Heart left ventricle (tissue), 16 donors: ENCODE measurements at regions not wholly inside any gene's neighbourhood (a gene's known extent, or its start where the extent isn't known, plus 50 kb on each side); places are given as distances from the start of the nearest gene placed in this dataset.

Experiments
- ATAC-seq, 4 donors: fragments of 200-7000 bp; cut with Tn5 transposase; one replicate each; pipeline ENCODE4 v1.9.1; 2020 to 2022; ENCODE audit warnings: moderate library complexity in 4 of 4, mild to moderate bottlenecking in 3 of 4, moderate number of reproducible peaks in 1 of 4
- DNase-seq, 5 donors: peaks; one replicate each; pipeline ENCODE4 v3.0.0-alpha.2; 2020
- H3K27ac ChIP-seq, 12 donors: fragments of 200-600 bp; sonication (generic) in 4 of 12; one replicate each; pipeline versions ENCODE4 v1.5.0 to v1.8.0; 2016 to 2022; ENCODE audit warnings: mild to moderate bottlenecking in 2 of 12
- H3K27me3 ChIP-seq, 9 donors: fragments of 200-600 bp; sonication (generic) in 2 of 9; one replicate each; pipeline versions ENCODE4 v1.5.1 to v1.8.0; 2016 to 2022; ENCODE audit warnings: mild to moderate bottlenecking in 3 of 9
- H3K36me3 ChIP-seq, 9 donors: fragments of 200-600 bp; sonication (generic) in 2 of 9; one replicate each; pipeline versions ENCODE4 v1.5.0 to v1.8.0; 2018 to 2022; ENCODE audit warnings: mild to moderate bottlenecking in 2 of 9
- H3K4me1 ChIP-seq, 12 donors: fragments of 200-600 bp; sonication (generic) in 4 of 12; one replicate each; pipeline versions ENCODE4 v1.5.0 to v1.8.0; 2016 to 2022; ENCODE audit warnings: mild to moderate bottlenecking in 3 of 12
- H3K4me3 ChIP-seq, 12 donors: fragments of 200-600 bp; sonication (generic) in 4 of 12; one replicate each; pipeline versions ENCODE4 v1.5.0 to v1.8.0; 2017 to 2022; ENCODE audit warnings: mild to moderate bottlenecking in 9 of 12, moderate library complexity in 4 of 12
- H3K9me3 ChIP-seq, 12 donors: fragments of 200-600 bp; sonication (generic) in 4 of 12; one replicate each; pipeline versions ENCODE4 v1.5.0 to v1.8.0; 2016 to 2022; ENCODE audit warnings: mild to moderate bottlenecking in 1 of 12
- POLR2A ChIP-seq, 2 donors: fragments of 450-650 bp; IDR thresholded peaks; one replicate each; pipeline ENCODE4 v1.6.1; 2017; ENCODE audit warnings: antibody characterized with exemption in 2 of 2, mild to moderate bottlenecking in 2 of 2, moderate library complexity in 2 of 2
- WGBS, 4 donors: extraction: QIAGEN DNeasy Blood & Tissue Kit in 2 of 4; methylation state at CpG; one replicate each; pipeline versions ENCODE4 v1.1.5 to v1.1.7; 2013 to 2018; 5-methylcytosine and 5-hydroxymethylcytosine counted together
- intact Hi-C, 10 donors: fragments of 100-400 bp; cut with DNase I; formaldehyde crosslinking; loops; one replicate each; pipeline versions ENCODE4 v1.11.1 to v1.14.2; 2022
- TF ChIP-seq, protein P1 (sequence below), 12 donors: fragments of 200-600 bp; sonication (generic) in 4 of 12; IDR thresholded peaks; one replicate each; pipeline versions ENCODE4 v1.5.0 to v1.8.0; 2018 to 2022; ENCODE audit warnings: antibody characterized with exemption in 12 of 12, mild to moderate bottlenecking in 5 of 12
- donor health status: ischemic (EF 13 %, LVEDD 7.1; RV severe dilation, severe dysfunction).
- donor health status: healthy with polysubstance abuse.
- donor health status: DM: no; HTN: yes; CAD: no.
- donor health status: DM: no; HTN: no; CAD: no.
- donor health status: ischemic (EF 25% LVEDD 6.9; RV normal size, moderate dysfunction).
- donor health status: ischemic (EF 25% LVEDD 5.7; RV mildly dilated, moderate dysfunction).
- donor health status: healthy.
- donor health status: DM: yes; HTN: yes; CAD: no.
- donor health status: ischemic (EF 35%, LVEDD 5.7; RV mildly dilated, moderate dysfunction).
- donor health status: nonischemic (EF 11% LVEDD 7.7; RV severe dilation, severe dysfunction).
- donor health status: DM: yes; HTN: yes; CAD: no.
- donor health status: PGD.
- donor health status: ischemic (EF 29% LVEDD 5.4; RV normal size, mild dysfunction).
- donor health status: nonischemic (EF 23%, LVEDD 6.1; RV moderate dilation, normal function).

DNA sequence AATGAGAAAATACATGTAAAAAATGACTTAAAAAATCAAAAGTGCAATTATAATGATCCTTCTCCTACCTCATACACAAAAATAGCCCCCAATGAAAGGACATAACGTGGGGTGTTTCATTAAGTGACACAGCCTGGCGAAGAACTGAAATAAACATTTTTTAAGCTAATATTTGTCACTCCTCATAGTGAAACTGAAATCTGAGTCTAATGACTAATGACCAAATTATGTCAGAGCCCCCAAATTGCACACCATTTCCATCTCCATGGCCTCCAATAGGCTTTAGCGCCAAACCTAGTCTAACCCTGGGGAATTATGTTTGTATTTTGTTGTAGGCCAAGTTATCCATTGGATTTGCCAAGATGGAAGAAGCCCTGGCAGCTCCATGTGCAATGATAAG, 119.1 kb downstream of the WT1 start:
- Histone ChIP-seq H3K4me3 (no peak overlapping the region), H3K9me3 (no peaks in the 10 kb centered on the region), H3K27me3 (peaks cover 0 to 16% (median 0%) of the 10 kb centered on the region in 9 donors), H3K36me3 (no peaks in the 10 kb centered on the region), H3K4me1 (peaks cover 0 to 3% (median 0%) of the 10 kb centered on the region in 12 donors), H3K27ac (no peak overlapping the region)
- intact Hi-C loops = no loop called here
- TF ChIP-seq, protein P1, sequence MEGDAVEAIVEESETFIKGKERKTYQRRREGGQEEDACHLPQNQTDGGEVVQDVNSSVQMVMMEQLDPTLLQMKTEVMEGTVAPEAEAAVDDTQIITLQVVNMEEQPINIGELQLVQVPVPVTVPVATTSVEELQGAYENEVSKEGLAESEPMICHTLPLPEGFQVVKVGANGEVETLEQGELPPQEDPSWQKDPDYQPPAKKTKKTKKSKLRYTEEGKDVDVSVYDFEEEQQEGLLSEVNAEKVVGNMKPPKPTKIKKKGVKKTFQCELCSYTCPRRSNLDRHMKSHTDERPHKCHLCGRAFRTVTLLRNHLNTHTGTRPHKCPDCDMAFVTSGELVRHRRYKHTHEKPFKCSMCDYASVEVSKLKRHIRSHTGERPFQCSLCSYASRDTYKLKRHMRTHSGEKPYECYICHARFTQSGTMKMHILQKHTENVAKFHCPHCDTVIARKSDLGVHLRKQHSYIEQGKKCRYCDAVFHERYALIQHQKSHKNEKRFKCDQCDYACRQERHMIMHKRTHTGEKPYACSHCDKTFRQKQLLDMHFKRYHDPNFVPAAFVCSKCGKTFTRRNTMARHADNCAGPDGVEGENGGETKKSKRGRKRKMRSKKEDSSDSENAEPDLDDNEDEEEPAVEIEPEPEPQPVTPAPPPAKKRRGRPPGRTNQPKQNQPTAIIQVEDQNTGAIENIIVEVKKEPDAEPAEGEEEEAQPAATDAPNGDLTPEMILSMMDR (IDR thresholded peaks at IDR 0.05) = no peak
- TF ChIP-seq POLR2A (IDR thresholded peaks at IDR 0.05) = no peak
- DNase-seq = no peak
- 87 to 96% (median 94%) methylated on average over 3 of the region's 3 CpGs for WGBS, 4 donors
- ATAC-seq = no peak

- intact Hi-C loops = no loop called here
- H3K27ac ChIP-seq = no peak overlapping the region
- ATAC-seq (no peak), DNase-seq (no peak)
- H3K27me3 ChIP-seq = peaks cover 0 to 18% (median 2%) of the 10 kb centered on the region in 9 donors
- no peaks in the 10 kb centered on the region for H3K9me3 ChIP-seq
- no peaks in the 10 kb centered on the region for H3K36me3 ChIP-seq
- H3K4me3 ChIP-seq = no peak overlapping the region
- 80 to 86% (median 83%) methylated on average over 4 of the region's 4 CpGs for WGBS, 4 donors
- peaks cover 0 to 3% (median 0%) of the 10 kb centered on the region in 12 donors for H3K4me1 ChIP-seq
- no peak for TF ChIP-seq POLR2A (IDR thresholded peaks at IDR 0.05)
- TF ChIP-seq, protein P1 (IDR thresholded peaks at IDR 0.05) = no peak
Measured at GRCh38 chr11:32316858-32317642, 118.3 kb downstream of the WT1 start.

DNA sequence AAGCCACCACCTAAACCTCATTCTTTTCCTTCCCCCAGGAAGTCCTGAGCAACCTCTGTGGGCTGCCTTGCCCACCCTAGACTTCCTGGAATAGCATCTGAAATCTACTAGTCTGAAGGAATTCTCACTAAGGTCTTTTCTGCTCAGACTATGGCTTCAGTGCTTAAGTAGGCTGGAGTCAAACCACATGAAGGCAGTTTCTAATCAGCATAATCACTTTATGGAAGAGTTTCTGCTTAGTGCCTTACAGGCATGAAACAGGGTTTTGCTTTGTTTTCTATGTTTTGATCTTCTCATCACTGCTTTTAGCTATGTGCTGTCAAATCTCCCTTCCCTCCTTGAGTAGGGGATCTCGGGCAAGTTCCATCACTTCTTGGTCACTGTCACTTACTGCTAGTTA, 117.7 kb downstream of the WT1 start:
- intact Hi-C loops = no loop called here
- Histone ChIP-seq H3K4me3 (no peak overlapping the region), H3K27me3 (peaks cover 0 to 24% (median 2%) of the 10 kb centered on the region in 9 donors), H3K9me3 (no peaks in the 10 kb centered on the region), H3K4me1 (peaks cover 0 to under 1% (median 0%) of the 10 kb centered on the region in 12 donors), H3K27ac (no peak overlapping the region), H3K36me3 (no peaks in the 10 kb centered on the region)
- TF ChIP-seq, protein P1 (IDR thresholded peaks at IDR 0.05) = no peak
- ATAC-seq = no peak
- 85 to 96% (median 94%) methylated on average over 1 of the region's 1 CpG for WGBS, 4 donors
- no peak for DNase-seq

DNA sequence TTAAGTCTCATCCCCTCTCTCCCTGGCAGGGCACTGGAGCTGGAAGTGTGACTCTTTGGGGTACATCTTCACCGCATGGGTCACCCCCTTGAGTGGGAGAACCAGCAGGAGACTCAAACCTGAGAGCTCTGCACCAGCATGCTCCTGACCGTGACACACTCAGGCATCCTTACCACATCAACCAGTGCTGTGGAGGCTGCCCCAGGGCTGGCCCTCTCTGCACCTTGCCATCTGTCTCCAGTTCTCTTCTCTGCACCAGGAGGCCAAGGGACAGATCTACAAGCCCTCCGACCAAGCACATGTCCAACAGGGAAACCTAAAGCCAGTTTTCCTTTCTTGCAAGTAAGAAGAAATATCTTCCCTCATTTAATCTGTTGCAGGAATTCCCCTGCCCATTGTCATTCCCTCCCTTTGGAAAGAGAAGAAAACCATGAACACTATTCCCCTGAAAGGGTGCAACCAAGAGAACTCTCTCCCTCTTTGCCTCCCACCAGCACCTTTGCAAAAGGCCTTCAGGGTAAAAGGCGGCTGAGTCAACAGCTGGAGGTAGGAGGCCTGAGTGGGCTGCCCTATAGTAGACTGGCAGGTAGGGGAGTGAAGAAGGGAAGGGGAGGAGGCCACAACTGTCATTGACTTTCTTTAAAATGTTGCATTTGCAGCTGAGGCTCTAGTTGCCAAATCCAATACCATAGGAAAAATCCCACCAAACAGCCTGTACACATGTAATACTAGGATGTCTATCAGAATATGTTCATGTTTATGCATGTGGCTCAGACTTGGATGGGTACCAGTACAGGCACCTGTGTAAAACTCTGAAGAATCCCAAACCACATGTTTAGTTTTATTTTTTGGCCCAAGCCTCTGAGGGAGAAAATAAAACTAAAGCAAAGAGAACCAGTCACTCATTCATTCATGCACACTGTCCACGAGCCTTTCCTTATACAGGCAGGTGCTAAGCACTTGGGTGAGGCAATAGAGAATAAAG, 117.0 kb downstream of the WT1 start:
- H3K9me3 ChIP-seq = no peaks in the 10 kb centered on the region
- intact Hi-C loops = no loop called here
- ATAC-seq (no peak), DNase-seq (no peak)
- no peak overlapping the region for H3K4me3 ChIP-seq
- H3K27ac ChIP-seq = no peak overlapping the region
- WGBS, 4 donors = 90 to 97% (median 91%) methylated on average over 5 of the region's 5 CpGs
- H3K36me3 ChIP-seq = no peaks in the 10 kb centered on the region
- peaks cover 0 to 27% (median 6%) of the 10 kb centered on the region in 9 donors for H3K27me3 ChIP-seq
- TF ChIP-seq, protein P1 (IDR thresholded peaks at IDR 0.05) = no peak
- no peak for TF ChIP-seq POLR2A (IDR thresholded peaks at IDR 0.05)
- no peaks in the 10 kb centered on the region for H3K4me1 ChIP-seq
